ENCODE measurements at regions not wholly inside any gene's neighbourhood (a gene's known extent, or its start where the extent isn't known, plus 50 kb on each side); places are given as distances from the start of the nearest gene placed in this dataset.
"Not testable (repeated sequence)": the region's sequence is repeated elsewhere in the genome, so short reads cannot be mapped to it uniquely, and the experiment has no call there.

DNA sequence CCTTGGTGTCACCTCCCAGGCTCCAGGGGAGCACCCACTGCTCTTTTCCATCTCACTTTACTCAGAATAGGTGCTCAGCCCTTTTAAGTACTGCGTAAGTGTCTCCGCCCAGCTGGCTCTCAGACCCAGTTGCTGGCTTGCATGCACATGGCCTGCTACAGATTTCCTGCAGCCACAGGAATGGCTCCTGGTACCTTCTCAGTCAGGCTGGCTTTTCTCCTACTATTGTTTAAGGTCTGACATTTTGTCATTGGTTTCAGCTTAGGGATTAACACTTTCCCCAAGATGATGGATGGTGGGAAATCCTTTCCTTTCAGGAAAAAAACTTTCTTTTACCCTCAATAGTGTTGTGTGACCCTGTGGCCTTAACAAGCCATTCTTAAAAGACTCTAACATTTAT, 1652.3 kb upstream of the WWC1 start:
- Histone ChIP-seq H3K4me1 (ENCODE audit: control insufficient read depth in 1 of 2, insufficient read depth in 2 of 2, low read length in 2 of 2) (no peaks in the 10 kb centered on the region), H3K9me3 (replicated peaks in 1 of 2; ENCODE audit: control insufficient read depth in 1 of 2, insufficient read depth in 1 of 2, low read length in 2 of 2) (peaks cover 6 to 11% of the 10 kb centered on the region in 2 donors), H3K27me3 (ENCODE audit: control insufficient read depth in 2 of 2, insufficient read depth in 2 of 2, low read length in 2 of 2) (no peaks in the 10 kb centered on the region), H3K9ac (ENCODE audit: insufficient read depth, low read length, poor library complexity, severe bottlenecking) (no peak overlapping the region), H3K79me2 (ENCODE audit: insufficient read depth, low read length) (no peaks in the 10 kb centered on the region), H4K20me1 (ENCODE audit: insufficient read depth, low read length) (no peaks in the 10 kb centered on the region), H3K36me3 (replicated peaks in 1 of 2; ENCODE audit: control insufficient read depth in 1 of 2, insufficient read depth in 2 of 2, low read length in 2 of 2) (no peaks in the 10 kb centered on the region), H3K27ac (ENCODE audit: low read depth in 1 of 2, low read length in 2 of 2) (no peak overlapping the region), H3K4me2 (replicated peaks; ENCODE audit: extremely low read depth, low read length, poor library complexity, severe bottlenecking) (no peak overlapping the region), H3K4me3 (replicated peaks in 1 of 3; ENCODE audit: low read depth in 2 of 3, low read length in 3 of 3) (no peak overlapping the region), H2AFZ (ENCODE audit: insufficient read depth, low read depth, low read length, poor library complexity, severe bottlenecking) (no peak overlapping the region)
- no peaks in the 10 kb centered on the region for H3K4me1 Mint-ChIP-seq
- H3K9me3 Mint-ChIP-seq: peaks cover 0 to 7% (median 3%) of the 10 kb centered on the region in 7 donors
- no peak overlapping the region for H3K4me3 Mint-ChIP-seq
- peaks cover 0 to 3% (median 0%) of the 10 kb centered on the region in 3 donors for H3K27me3 Mint-ChIP-seq (ENCODE audit: low read depth in 3 of 3)
- intact Hi-C loops (cut with micrococcal nuclease): no loop called here
- DNase-seq: no peak
- no peaks in the 10 kb centered on the region for H3K36me3 Mint-ChIP-seq
- no peak for TF ChIP-seq CTCF (IDR thresholded peaks at IDR 0.05)
- 80% methylated on average over 2 of the region's 2 CpGs for WGBS (ENCODE audit: insufficient coverage)
- no peak overlapping the region for H3K27ac Mint-ChIP-seq

DNA sequence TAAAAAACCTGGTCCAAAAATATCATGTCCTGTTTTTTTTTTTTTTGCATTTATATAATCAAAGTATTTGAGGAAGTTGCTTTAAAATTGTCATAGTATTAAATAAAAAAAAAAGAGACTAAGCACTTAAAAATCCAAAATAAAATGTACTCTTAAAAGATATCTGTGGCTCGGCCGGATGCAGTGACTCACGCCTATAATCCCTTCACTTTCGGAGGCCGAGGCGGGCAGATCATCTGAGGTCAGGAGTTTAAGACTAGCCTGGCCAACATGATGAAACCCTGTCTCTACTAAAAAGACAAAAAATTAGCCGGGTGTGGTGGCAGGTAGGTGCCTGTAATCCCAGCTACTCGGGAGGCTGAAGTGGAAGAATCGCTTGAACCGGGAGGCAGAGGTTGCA, 1651.3 kb upstream of the WWC1 start:
- H3K9ac ChIP-seq (ENCODE audit: insufficient read depth, low read length, poor library complexity, severe bottlenecking); H3K79me2 ChIP-seq (ENCODE audit: insufficient read depth, low read length); H3K27ac Mint-ChIP-seq; H3K9me3 Mint-ChIP-seq; H3K27me3 Mint-ChIP-seq (ENCODE audit: low read depth in 3 of 3); H3K4me2 ChIP-seq (replicated peaks; ENCODE audit: extremely low read depth, low read length, poor library complexity, severe bottlenecking); H3K27me3 ChIP-seq (ENCODE audit: control insufficient read depth in 2 of 2, insufficient read depth in 2 of 2, low read length in 2 of 2); H2AFZ ChIP-seq (ENCODE audit: insufficient read depth, low read depth, low read length, poor library complexity, severe bottlenecking); H3K4me1 Mint-ChIP-seq; intact Hi-C loops (cut with micrococcal nuclease); H3K36me3 ChIP-seq (replicated peaks in 1 of 2; ENCODE audit: control insufficient read depth in 1 of 2, insufficient read depth in 2 of 2, low read length in 2 of 2); H3K4me3 Mint-ChIP-seq; DNase-seq; H4K20me1 ChIP-seq (ENCODE audit: insufficient read depth, low read length); H3K27ac ChIP-seq (ENCODE audit: low read depth in 1 of 2, low read length in 2 of 2); H3K4me1 ChIP-seq (ENCODE audit: control insufficient read depth in 1 of 2, insufficient read depth in 2 of 2, low read length in 2 of 2); H3K4me3 ChIP-seq (replicated peaks in 1 of 3; ENCODE audit: low read depth in 2 of 3, low read length in 3 of 3); H3K36me3 Mint-ChIP-seq: not testable (repeated sequence)
- WGBS (ENCODE audit: insufficient coverage): 100% methylated on average over 6 of the region's 10 CpGs
- H3K9me3 ChIP-seq (replicated peaks in 1 of 2; ENCODE audit: control insufficient read depth in 1 of 2, insufficient read depth in 1 of 2, low read length in 2 of 2): peaks cover 6 to 11% of the 10 kb centered on the region in 2 donors

Data from CD14-positive monocyte (primary cell).